Psoas muscle (tissue), 7 donors: ENCODE measurements at regions not wholly inside any gene's neighbourhood (a gene's known extent, or its start where the extent isn't known, plus 50 kb on each side); places are given as distances from the start of the nearest gene placed in this dataset.
"Not testable (repeated sequence)": the region's sequence is repeated elsewhere in the genome, so short reads cannot be mapped to it uniquely, and the experiment has no call there.

ENCODE experiments used
- ATAC-seq, 4 donors: fragments of 200-7000 bp; cut with Tn5 transposase; one replicate each; pipeline ENCODE4 v1.9.1; 2020; ENCODE audit warnings: moderate library complexity in 3 of 4, mild to moderate bottlenecking in 2 of 4
- DNase-seq, 2 donors: peaks; one replicate each; pipeline ENCODE4 v3.0.0-alpha.2; 2020
- H3K27ac ChIP-seq: fragments of 200-600 bp; one replicate; pipeline ENCODE4 v1.8.0; 2022
- H3K27me3 ChIP-seq, 3 donors: fragments of 200-600 bp in 1 of 3; one replicate each; pipeline versions ENCODE4 v1.6.1 to v1.8.0; 2013 to 2022; ENCODE audit warnings: low read length in 2 of 3, mild to moderate bottlenecking in 2 of 3, moderate library complexity in 1 of 3; ENCODE audit not compliant: insufficient read depth in 3 of 3
- H3K36me3 ChIP-seq, 2 donors: fragments of 200-600 bp in 1 of 2; one replicate each; pipeline versions ENCODE4 v1.6.1 to v1.8.0; 2013 to 2022; ENCODE audit warnings: low read depth in 1 of 2, mild to moderate bottlenecking in 1 of 2, moderate library complexity in 1 of 2; ENCODE audit not compliant: insufficient read depth in 1 of 2
- H3K4me1 ChIP-seq: fragments of 200-600 bp; one replicate; pipeline ENCODE4 v1.8.0; 2022
- H3K4me3 ChIP-seq: fragments of 200-600 bp; one replicate; pipeline ENCODE4 v1.8.0; 2022; ENCODE audit warnings: mild to moderate bottlenecking
- H3K9me3 ChIP-seq: fragments of 200-600 bp; one replicate; pipeline ENCODE4 v1.8.0; 2022
- CTCF ChIP-seq: fragments of 200-600 bp; IDR thresholded peaks from one replicate; pipeline ENCODE4 v1.8.0; 2022; ENCODE audit warnings: antibody characterized with exemption
- WGBS, 3 donors: extraction: QIAGEN DNeasy Blood & Tissue Kit; methylation state at CpG; one replicate each; pipeline versions ENCODE4 v1.1.6 to v1.1.7; 2013; 5-methylcytosine and 5-hydroxymethylcytosine counted together
- intact Hi-C, 2 donors: fragments of 100-400 bp; cut with DNase I; formaldehyde crosslinking; loops; one replicate each; pipeline versions ENCODE4 v1.11.0 to v1.14.2; 2022
- donor health status: healthy with polysubstance abuse.
- donor health status: DM: no; HTN: no; CAD: no; lungs with moderate emphysema.
- donor health status: Bipolar disorder and iron deficiency.
- donor health status: healthy.
- donor health status: DM: yes; HTN: yes; CAD: no.
- donor health status: DM: no; HTN: no; CAD: no.
- donor health status: DM: yes; HTN: yes; CAD: no.

DNA sequence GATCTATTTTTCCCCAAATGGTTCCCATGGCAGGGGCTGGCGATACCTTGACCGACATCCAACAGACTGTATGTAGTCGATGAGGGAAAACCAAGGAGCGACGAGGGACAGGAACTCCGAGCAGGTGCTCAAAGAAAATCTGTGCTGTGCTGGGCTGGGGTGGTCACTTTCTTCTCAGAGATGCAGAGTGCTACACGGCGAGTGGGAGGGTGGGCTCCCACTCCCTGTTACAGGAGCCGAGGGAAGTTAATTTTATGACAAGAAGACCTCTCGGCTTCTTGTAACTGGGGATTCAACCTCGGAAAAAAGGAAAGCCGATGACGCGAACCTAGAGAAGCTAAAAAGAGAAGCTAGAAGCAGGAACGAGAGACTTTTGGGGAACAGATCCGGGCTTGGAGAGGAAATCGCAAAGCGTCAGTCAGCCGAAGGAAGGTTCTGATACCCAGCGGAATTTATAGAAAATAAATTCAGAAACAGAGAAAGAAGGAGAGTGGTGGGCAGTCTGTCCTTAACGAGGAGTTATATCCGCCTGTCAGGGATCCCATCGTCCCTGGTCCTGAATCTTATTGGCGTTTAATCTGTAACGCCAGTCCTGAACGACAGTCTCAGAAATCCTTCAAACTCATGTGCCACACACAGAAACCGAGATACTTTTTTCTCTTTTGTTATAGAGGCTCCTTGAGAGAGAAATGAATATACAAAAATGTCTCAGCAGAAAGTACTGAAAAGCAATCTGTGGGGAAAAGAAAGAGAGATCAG lies 84.6 kb upstream of the ZNF322 start:
- Histone ChIP-seq H3K4me1 (no peaks in the 10 kb centered on the region), H3K27me3 (peaks cover 2 to 42% (median 24%) of the 10 kb centered on the region in 3 donors), H3K27ac (no peak overlapping the region), H3K9me3 (no peaks in the 10 kb centered on the region), H3K4me3 (no peak overlapping the region), H3K36me3 (no peaks in the 10 kb centered on the region)
- ATAC-seq = no peak
- DNase-seq = no peak
- intact Hi-C loops = no loop called here
- 2 to 3% (median 3%) methylated on average over 27 of the region's 27 CpGs for WGBS, 3 donors
- no peak for TF ChIP-seq CTCF

GRCh38 chr6:26744837-26745282 lies 85.3 kb upstream of the ZNF322 start:
- intact Hi-C loops, H3K4me3 ChIP-seq, H3K36me3 ChIP-seq, H3K9me3 ChIP-seq, H3K4me1 ChIP-seq, DNase-seq, ATAC-seq, H3K27ac ChIP-seq: not testable (repeated sequence)
- H3K27me3 ChIP-seq = peaks cover 2 to 42% (median 24%) of the 10 kb centered on the region in 3 donors
- 2 to 7% (median 6%) methylated on average over 8 of the region's 8 CpGs for WGBS, 3 donors

DNA sequence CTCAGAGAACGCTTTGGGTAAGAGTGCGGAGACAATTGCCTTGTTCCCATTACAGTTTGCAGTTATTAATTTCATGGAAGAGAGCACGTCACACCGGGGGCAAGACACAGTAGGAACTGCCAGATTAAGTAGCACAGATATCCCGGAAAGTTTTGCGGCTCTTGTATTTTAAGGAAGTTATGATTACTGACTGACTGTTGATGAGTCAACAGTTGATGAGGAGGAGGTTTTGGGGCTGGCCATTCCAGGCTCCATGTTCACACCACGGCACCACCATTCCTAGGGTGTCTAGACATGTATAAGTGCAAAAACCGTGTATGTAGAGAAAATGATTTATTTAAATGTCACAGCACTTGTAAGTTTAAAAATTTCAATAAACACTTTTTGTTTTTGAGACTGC lies 86.4 kb upstream of the ZNF322 start:
- H3K27ac ChIP-seq, intact Hi-C loops, DNase-seq, H3K4me3 ChIP-seq, H3K36me3 ChIP-seq, ATAC-seq, H3K9me3 ChIP-seq, H3K4me1 ChIP-seq: not testable (repeated sequence)
- H3K27me3 ChIP-seq = peaks cover 2 to 42% (median 24%) of the 10 kb centered on the region in 3 donors
- 16 to 22% (median 19%) methylated on average over 8 of the region's 8 CpGs for WGBS, 3 donors

DNA sequence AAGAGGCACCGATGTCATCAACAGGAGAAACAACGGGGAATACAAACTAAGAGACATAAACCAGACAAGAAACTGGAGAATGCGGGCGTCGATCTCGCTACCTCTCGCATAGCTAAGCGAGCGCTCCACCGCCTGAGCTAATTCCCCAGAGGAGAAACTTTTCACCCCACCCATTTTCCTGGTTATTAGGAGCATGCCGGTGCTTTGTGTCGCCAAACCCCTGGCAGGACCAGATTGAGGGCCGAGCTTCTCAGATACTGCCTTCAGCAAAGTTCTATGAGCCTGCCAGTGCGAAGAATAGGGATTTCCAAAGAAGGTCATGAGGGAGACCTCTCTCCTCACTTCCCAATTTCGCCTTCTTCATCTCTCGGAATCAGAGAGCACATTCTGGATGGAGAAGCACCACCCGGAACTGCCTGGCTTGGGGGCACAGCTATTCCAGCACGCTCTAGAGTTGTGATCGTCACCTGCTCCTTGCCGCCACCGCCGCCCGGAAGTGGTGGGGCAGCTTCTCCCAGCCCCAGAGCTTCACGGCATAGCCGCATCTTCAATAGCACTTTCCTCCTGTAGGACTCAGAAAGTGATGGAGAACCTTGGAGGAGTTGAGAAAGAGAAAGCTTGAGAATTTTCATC lies 89.7 kb upstream of the ZNF322 start:
- intact Hi-C loops, DNase-seq, ATAC-seq, H3K36me3 ChIP-seq, H3K4me1 ChIP-seq, H3K9me3 ChIP-seq, H3K27ac ChIP-seq, H3K4me3 ChIP-seq: not testable (repeated sequence)
- 3 to 5% (median 3%) methylated on average over 14 to 25 of the region's 25 CpGs for WGBS, 3 donors
- H3K27me3 ChIP-seq = peaks cover 0 to 25% (median 13%) of the 10 kb centered on the region in 3 donors

GRCh38 chr6:26749759-26750126 lies 90.2 kb upstream of the ZNF322 start:
- H3K9me3 ChIP-seq, H3K4me3 ChIP-seq, DNase-seq, ATAC-seq, intact Hi-C loops, H3K36me3 ChIP-seq, H3K4me1 ChIP-seq, H3K27ac ChIP-seq: not testable (repeated sequence)
- WGBS, 3 donors = 2 to 3% (median 2%) methylated on average over 9 of the region's 9 CpGs
- peaks cover 0 to 20% (median 11%) of the 10 kb centered on the region in 3 donors for H3K27me3 ChIP-seq

- WGBS, 3 donors = 2 to 3% (median 3%) methylated on average over 15 of the region's 15 CpGs
- peaks cover 0 to 5% (median 0%) of the 10 kb centered on the region in 3 donors for H3K27me3 ChIP-seq
- ATAC-seq (no peak), DNase-seq (no peak)
- TF ChIP-seq CTCF = no peak
- H3K36me3 ChIP-seq = no peaks in the 10 kb centered on the region
- H3K4me1 ChIP-seq = no peaks in the 10 kb centered on the region
- intact Hi-C loops = no loop called here
- no peak overlapping the region for H3K4me3 ChIP-seq
- H3K9me3 ChIP-seq = no peaks in the 10 kb centered on the region
- H3K27ac ChIP-seq = no peak overlapping the region
Measured at GRCh38 chr6:26754212-26754611, 94.7 kb upstream of the ZNF322 start.

DNA sequence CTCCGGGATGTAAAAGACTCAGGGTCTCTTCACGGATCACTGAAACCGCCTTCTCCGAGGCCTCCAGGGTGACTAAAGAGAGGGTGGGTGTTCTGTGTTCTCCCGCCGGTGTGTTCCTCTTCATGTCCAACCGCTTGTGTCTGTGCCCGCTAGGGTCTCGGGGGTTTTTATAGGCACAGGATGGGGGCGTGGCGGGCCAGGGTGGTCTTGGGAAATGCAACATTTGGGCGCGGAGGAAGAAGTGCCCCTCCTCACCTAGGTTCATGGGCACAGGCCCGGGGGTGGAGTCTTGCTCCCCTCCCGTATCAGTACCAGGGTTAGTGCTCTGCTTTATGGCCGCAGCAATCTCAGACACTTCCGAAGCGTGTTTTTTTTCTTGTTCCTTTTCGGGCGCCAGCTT lies 95.3 kb upstream of the ZNF322 start:
- ATAC-seq, H3K9me3 ChIP-seq, DNase-seq, H3K27ac ChIP-seq, H3K36me3 ChIP-seq, intact Hi-C loops, H3K4me3 ChIP-seq, H3K4me1 ChIP-seq, H3K27me3 ChIP-seq: not testable (repeated sequence)
- WGBS, 3 donors = 2 to 4% (median 2%) methylated on average over 17 to 20 of the region's 20 CpGs

GRCh38 chr6:26756067-26756805 lies 96.7 kb upstream of the ZNF322 start:
- H3K4me3 ChIP-seq, H3K36me3 ChIP-seq, H3K4me1 ChIP-seq, ATAC-seq, H3K27me3 ChIP-seq, DNase-seq, intact Hi-C loops, H3K9me3 ChIP-seq, H3K27ac ChIP-seq: not testable (repeated sequence)
- WGBS, 3 donors = 2 to 4% (median 4%) methylated on average over 29 of the region's 29 CpGs

- no CpG with 5 or more reads among the region's 36 CpGs for WGBS, 3 donors
- intact Hi-C loops, H3K4me3 ChIP-seq: not testable (repeated sequence)
Measured at GRCh38 chr6:26766203-26766902, 106.8 kb upstream of the ZNF322 start.

More at GRCh38 chr6:26766203-26766902, 106.8 kb upstream of the ZNF322 start:
- not testable (repeated sequence) for H3K27me3 ChIP-seq, H3K4me1 ChIP-seq, ATAC-seq, H3K36me3 ChIP-seq, DNase-seq, H3K27ac ChIP-seq, H3K9me3 ChIP-seq
